Activated T-cell treated with anti-CD3 and anti-CD28 coated beads, Interleukin-2, amount 50 U/mL, for 48 hours (primary cell): ENCODE measurements at regions not wholly inside any gene's neighbourhood (a gene's known extent, or its start where the extent isn't known, plus 50 kb on each side); places are given as distances from the start of the nearest gene placed in this dataset.
"Not testable (repeated sequence)": the region's sequence is repeated elsewhere in the genome, so short reads cannot be mapped to it uniquely, and the experiment has no call there.

ENCODE experiments used
- DNase-seq, 2 experiments: peaks; one replicate each; pipeline ENCODE4 v3.0.0-alpha.2; 2020

GRCh38 chr14:22285991-22286390, 303.0 kb downstream of the DAD1 start:
- no peak for DNase-seq

- DNase-seq = no peak
Observed at GRCh38 chr14:22282949-22283348, 306.1 kb downstream of the DAD1 start.

GRCh38 chr14:22282417-22282816, 306.6 kb downstream of the DAD1 start:
- no peak for DNase-seq

GRCh38 chr14:22281447-22281874, 307.6 kb downstream of the DAD1 start:
- not testable (repeated sequence) for DNase-seq

- no peak for DNase-seq
Observed at GRCh38 chr14:22280497-22281316, 308.3 kb downstream of the DAD1 start.

- DNase-seq = no peak
Observed at GRCh38 chr14:22276913-22277816, 311.9 kb downstream of the DAD1 start.

GRCh38 chr14:22271838-22272799, 316.9 kb downstream of the DAD1 start:
- DNase-seq = no peak

- DNase-seq = no peak
Observed at GRCh38 chr14:22268875-22269274, 320.1 kb downstream of the DAD1 start.

GRCh38 chr14:22266683-22267082, 322.3 kb downstream of the DAD1 start:
- no peak for DNase-seq

- no peak for DNase-seq
Observed at GRCh38 chr14:22266142-22266442, 322.9 kb downstream of the DAD1 start.

GRCh38 chr14:22265319-22266141, 323.5 kb downstream of the DAD1 start:
- no peak for DNase-seq

GRCh38 chr14:22264759-22265158, 324.3 kb downstream of the DAD1 start:
- no peak for DNase-seq

GRCh38 chr14:22263961-22264360, 325.1 kb downstream of the DAD1 start:
- no peak for DNase-seq

- no peak for DNase-seq
Observed at GRCh38 chr14:22262881-22263280, 326.1 kb downstream of the DAD1 start.

GRCh38 chr14:22255017-22255950, 333.7 kb downstream of the DAD1 start:
- no peak for DNase-seq

- DNase-seq = no peak
Observed at GRCh38 chr14:22252686-22253085, 336.3 kb downstream of the DAD1 start.

GRCh38 chr14:22251090-22251489, 337.9 kb downstream of the DAD1 start:
- DNase-seq = no peak

- DNase-seq = no peak
Observed at GRCh38 chr14:22249770-22250169, 339.3 kb downstream of the DAD1 start.

GRCh38 chr14:22243971-22244581, 344.9 kb downstream of the DAD1 start:
- no peak for DNase-seq

- DNase-seq = not testable (repeated sequence)
Observed at GRCh38 chr14:22238320-22238719, 350.7 kb downstream of the DAD1 start.
